Gastroesophageal sphincter (tissue), 3 donors: ENCODE measurements at regions not wholly inside any gene's neighbourhood (a gene's known extent, or its start where the extent isn't known, plus 50 kb on each side); places are given as distances from the start of the nearest gene placed in this dataset.

ENCODE experiments used
- CTCF ChIP-seq, 4 experiments: fragments of 200-600 bp in 2 of 4; fragments of 450-650 bp in 2 of 4; sonication (generic) in 1 of 4; IDR thresholded peaks; one replicate each; pipeline ENCODE4 v1.5.1; 2017 to 2019; ENCODE audit warnings: antibody characterized with exemption in 4 of 4, mild to moderate bottlenecking in 2 of 4, moderate library complexity in 2 of 4
- POLR2A ChIP-seq, 2 donors: fragments of 450-650 bp; IDR thresholded peaks; one replicate each; pipeline ENCODE4 v1.6.1; 2017; ENCODE audit warnings: antibody characterized with exemption in 2 of 2, mild to moderate bottlenecking in 2 of 2, moderate library complexity in 1 of 2

GRCh38 chr2:4408321-4408720, 704.9 kb downstream of the DCDC2C start:
- TF ChIP-seq CTCF (IDR thresholded peaks at IDR 0.05) (no peak), POLR2A (IDR thresholded peaks at IDR 0.05) (no peak)
